ENCODE measurements at regions not wholly inside any gene's neighbourhood (a gene's known extent, or its start where the extent isn't known, plus 50 kb on each side); places are given as distances from the start of the nearest gene placed in this dataset.

DNA sequence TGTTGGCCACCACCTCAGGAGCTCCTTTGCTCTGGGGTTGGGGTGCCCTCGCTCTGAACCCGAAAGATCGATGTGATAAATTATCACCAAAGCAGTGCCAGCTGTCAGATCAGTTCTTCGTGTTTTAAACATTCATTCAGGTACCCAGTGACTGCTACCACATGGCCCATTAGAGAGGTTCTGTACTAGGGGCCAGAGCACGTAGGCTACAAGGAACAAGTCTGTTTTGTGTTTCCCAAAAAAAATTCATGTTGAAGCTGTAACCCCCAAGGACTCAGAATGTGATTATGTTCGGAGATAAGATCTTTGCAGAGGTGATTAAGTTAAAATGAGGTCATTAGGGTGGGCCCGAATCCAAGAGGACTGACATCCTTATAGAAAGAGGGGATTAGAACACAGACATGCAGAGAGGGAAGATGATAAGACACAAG, 526.9 kb downstream of the NPHP4 start:
- no TSS peak for BruUV-seq (replicated peaks)
- Histone ChIP-seq H3K79me2 (ENCODE audit: insufficient read depth, low read length) (no peaks in the 10 kb centered on the region), H2AFZ (ENCODE audit: low read depth, low read length, poor library complexity, severe bottlenecking) (no peak overlapping the region), H3K9me3 (ENCODE audit: control insufficient read depth in 1 of 2, insufficient read depth in 1 of 2, low read depth in 1 of 2, low read length in 2 of 2) (no peaks in the 10 kb centered on the region), H3K4me3 (replicated peaks in 1 of 2; ENCODE audit: low read depth in 1 of 2, low read length in 2 of 2) (no peak overlapping the region), H3K4me1 (ENCODE audit: control insufficient read depth in 1 of 2, insufficient read depth in 2 of 2, low read length in 2 of 2) (no peaks in the 10 kb centered on the region), H3K9ac (ENCODE audit: low read length) (no peak overlapping the region), H3K36me3 (ENCODE audit: control insufficient read depth in 1 of 2, insufficient read depth in 2 of 2, low read length in 2 of 2) (no peaks in the 10 kb centered on the region), H4K20me1 (ENCODE audit: insufficient read depth) (no peaks in the 10 kb centered on the region), H3K27me3 (ENCODE audit: insufficient read depth, low read length) (0 out of 2 replicates have a peak, but pooled peaks cover 4% of the 10 kb centered on the region), H3K9me2 (ENCODE audit: insufficient read depth) (no peaks in the 10 kb centered on the region), H3K4me2 (ENCODE audit: low read length) (no peak overlapping the region), H3K27ac (ENCODE audit: low read depth, low read length) (no peak overlapping the region)
- DNase-seq (ENCODE audit: low read depth, low spot score) (no peak), ATAC-seq (no peak)
- ChIA-PET CTCF (no interaction called here), RAD21 (ENCODE audit: low non-redundant PET in 1 of 2, low total read pairs in 2 of 2, uncharacterized antibody in 2 of 2, unreplicated experiment in 2 of 2) (no interaction called here), POLR2A (no interaction called here)
- intact Hi-C loops (cut with micrococcal nuclease), result no loop called here
- TF ChIP-seq RAD21 (IDR thresholded peaks at IDR 0.05; ENCODE audit: low read depth) (no peak), ZNF274 (IDR thresholded peaks at IDR 0.05; ENCODE audit: low read depth, low read length) (no peak), ZFX (IDR thresholded peaks at IDR 0.05) (no peak), SRF (IDR thresholded peaks at IDR 0.05; ENCODE audit: low read depth) (no peak), SP1 (IDR thresholded peaks at IDR 0.05; ENCODE audit: low read depth) (no peak), FOSL1 (IDR thresholded peaks at IDR 0.05; ENCODE audit: low read depth) (no peak)
- TF ChIP-seq, protein P1, sequence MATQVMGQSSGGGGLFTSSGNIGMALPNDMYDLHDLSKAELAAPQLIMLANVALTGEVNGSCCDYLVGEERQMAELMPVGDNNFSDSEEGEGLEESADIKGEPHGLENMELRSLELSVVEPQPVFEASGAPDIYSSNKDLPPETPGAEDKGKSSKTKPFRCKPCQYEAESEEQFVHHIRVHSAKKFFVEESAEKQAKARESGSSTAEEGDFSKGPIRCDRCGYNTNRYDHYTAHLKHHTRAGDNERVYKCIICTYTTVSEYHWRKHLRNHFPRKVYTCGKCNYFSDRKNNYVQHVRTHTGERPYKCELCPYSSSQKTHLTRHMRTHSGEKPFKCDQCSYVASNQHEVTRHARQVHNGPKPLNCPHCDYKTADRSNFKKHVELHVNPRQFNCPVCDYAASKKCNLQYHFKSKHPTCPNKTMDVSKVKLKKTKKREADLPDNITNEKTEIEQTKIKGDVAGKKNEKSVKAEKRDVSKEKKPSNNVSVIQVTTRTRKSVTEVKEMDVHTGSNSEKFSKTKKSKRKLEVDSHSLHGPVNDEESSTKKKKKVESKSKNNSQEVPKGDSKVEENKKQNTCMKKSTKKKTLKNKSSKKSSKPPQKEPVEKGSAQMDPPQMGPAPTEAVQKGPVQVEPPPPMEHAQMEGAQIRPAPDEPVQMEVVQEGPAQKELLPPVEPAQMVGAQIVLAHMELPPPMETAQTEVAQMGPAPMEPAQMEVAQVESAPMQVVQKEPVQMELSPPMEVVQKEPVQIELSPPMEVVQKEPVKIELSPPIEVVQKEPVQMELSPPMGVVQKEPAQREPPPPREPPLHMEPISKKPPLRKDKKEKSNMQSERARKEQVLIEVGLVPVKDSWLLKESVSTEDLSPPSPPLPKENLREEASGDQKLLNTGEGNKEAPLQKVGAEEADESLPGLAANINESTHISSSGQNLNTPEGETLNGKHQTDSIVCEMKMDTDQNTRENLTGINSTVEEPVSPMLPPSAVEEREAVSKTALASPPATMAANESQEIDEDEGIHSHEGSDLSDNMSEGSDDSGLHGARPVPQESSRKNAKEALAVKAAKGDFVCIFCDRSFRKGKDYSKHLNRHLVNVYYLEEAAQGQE (IDR thresholded peaks at IDR 0.05; ENCODE audit: low read depth), result no peak

DNA sequence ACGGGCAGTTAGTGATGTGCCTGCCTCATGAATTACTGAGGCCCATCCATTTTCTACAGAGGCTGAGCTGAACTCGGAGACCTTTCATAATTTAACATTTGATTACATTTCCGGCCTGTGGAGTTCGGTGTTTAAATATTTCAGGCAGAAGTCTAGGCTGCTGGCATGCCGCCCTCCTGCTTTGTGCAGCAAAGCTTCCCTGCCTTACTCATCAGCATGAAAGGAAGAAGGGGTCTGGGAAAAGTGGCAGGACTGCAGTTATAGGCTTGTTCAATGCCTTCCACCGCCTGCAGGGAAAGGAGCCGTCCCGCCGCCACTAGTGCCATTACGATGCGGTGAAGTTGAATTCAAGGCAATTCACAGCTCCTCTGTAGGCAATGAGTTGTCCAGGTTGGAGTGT, 527.9 kb downstream of the NPHP4 start:
- POLR2A ChIA-PET, result no interaction called here
- Histone ChIP-seq H3K4me1 (ENCODE audit: control insufficient read depth in 1 of 2, insufficient read depth in 2 of 2, low read length in 2 of 2) (no peaks in the 10 kb centered on the region), H3K4me2 (ENCODE audit: low read length) (no peak overlapping the region), H3K36me3 (ENCODE audit: control insufficient read depth in 1 of 2, insufficient read depth in 2 of 2, low read length in 2 of 2) (no peaks in the 10 kb centered on the region), H3K27ac (ENCODE audit: low read depth, low read length) (no peak overlapping the region), H3K27me3 (ENCODE audit: insufficient read depth, low read length) (0 out of 2 replicates have a peak, but pooled peaks cover 4% of the 10 kb centered on the region), H3K9ac (ENCODE audit: low read length) (no peak overlapping the region), H3K4me3 (replicated peaks in 1 of 2; ENCODE audit: low read depth in 1 of 2, low read length in 2 of 2) (no peak overlapping the region), H3K79me2 (ENCODE audit: insufficient read depth, low read length) (no peaks in the 10 kb centered on the region), H3K9me3 (ENCODE audit: control insufficient read depth in 1 of 2, insufficient read depth in 1 of 2, low read depth in 1 of 2, low read length in 2 of 2) (no peaks in the 10 kb centered on the region), H4K20me1 (ENCODE audit: insufficient read depth) (no peaks in the 10 kb centered on the region), H3K9me2 (ENCODE audit: insufficient read depth) (no peaks in the 10 kb centered on the region), H2AFZ (ENCODE audit: low read depth, low read length, poor library complexity, severe bottlenecking) (no peak overlapping the region)
- RAD21 ChIA-PET (ENCODE audit: low non-redundant PET in 1 of 2, low total read pairs in 2 of 2, uncharacterized antibody in 2 of 2, unreplicated experiment in 2 of 2), result no interaction called here
- intact Hi-C loops (cut with micrococcal nuclease), result no loop called here
- BruUV-seq (replicated peaks), result no TSS peak
- ATAC-seq, result no peak
- CTCF ChIA-PET, result no interaction called here
- DNase-seq (ENCODE audit: low read depth, low spot score), result no peak
- no peak for TF ChIP-seq TCF7L2 (IDR thresholded peaks at IDR 0.05; ENCODE audit: borderline replicate concordance, extremely low read depth, insufficient read depth, insufficient read length)
- TF ChIP-seq, protein P2, sequence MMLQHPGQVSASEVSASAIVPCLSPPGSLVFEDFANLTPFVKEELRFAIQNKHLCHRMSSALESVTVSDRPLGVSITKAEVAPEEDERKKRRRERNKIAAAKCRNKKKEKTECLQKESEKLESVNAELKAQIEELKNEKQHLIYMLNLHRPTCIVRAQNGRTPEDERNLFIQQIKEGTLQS (IDR thresholded peaks at IDR 0.05), result no peak
- no peak for TF ChIP-seq ZFX (IDR thresholded peaks at IDR 0.05)
- no peak for TF ChIP-seq POLR2AphosphoS5 (IDR thresholded peaks at IDR 0.05; ENCODE audit: low read depth, low read length)
- TF ChIP-seq YY1 (IDR thresholded peaks at IDR 0.05; ENCODE audit: extremely low read depth, insufficient replicate concordance, low read depth, low read length), result no peak
- TF ChIP-seq EZH2phosphoT487 (IDR thresholded peaks at IDR 0.05; ENCODE audit: borderline replicate concordance), result no peak
- no peak for TF ChIP-seq CEBPB (IDR thresholded peaks at IDR 0.05; ENCODE audit: low read depth)
- TF ChIP-seq CBX3 (IDR thresholded peaks at IDR 0.05; ENCODE audit: low read depth), result no peak
- no peak for TF ChIP-seq RAD21 (IDR thresholded peaks at IDR 0.05; ENCODE audit: low read depth)
- TF ChIP-seq EGR1 (IDR thresholded peaks at IDR 0.05; ENCODE audit: low read depth), result no peak
- TF ChIP-seq SP1 (IDR thresholded peaks at IDR 0.05; ENCODE audit: low read depth), result no peak
- TF ChIP-seq, protein P3, sequence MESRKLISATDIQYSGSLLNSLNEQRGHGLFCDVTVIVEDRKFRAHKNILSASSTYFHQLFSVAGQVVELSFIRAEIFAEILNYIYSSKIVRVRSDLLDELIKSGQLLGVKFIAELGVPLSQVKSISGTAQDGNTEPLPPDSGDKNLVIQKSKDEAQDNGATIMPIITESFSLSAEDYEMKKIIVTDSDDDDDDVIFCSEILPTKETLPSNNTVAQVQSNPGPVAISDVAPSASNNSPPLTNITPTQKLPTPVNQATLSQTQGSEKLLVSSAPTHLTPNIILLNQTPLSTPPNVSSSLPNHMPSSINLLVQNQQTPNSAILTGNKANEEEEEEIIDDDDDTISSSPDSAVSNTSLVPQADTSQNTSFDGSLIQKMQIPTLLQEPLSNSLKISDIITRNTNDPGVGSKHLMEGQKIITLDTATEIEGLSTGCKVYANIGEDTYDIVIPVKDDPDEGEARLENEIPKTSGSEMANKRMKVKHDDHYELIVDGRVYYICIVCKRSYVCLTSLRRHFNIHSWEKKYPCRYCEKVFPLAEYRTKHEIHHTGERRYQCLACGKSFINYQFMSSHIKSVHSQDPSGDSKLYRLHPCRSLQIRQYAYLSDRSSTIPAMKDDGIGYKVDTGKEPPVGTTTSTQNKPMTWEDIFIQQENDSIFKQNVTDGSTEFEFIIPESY (IDR thresholded peaks at IDR 0.05; ENCODE audit: extremely low read depth, insufficient replicate concordance, low read length), result no peak
- no peak for TF ChIP-seq SRF (IDR thresholded peaks at IDR 0.05; ENCODE audit: low read depth)
- TF ChIP-seq JUND (IDR thresholded peaks at IDR 0.05), result no peak

Measured in HCT116 (cell line).